ENCODE measurements at regions not wholly inside any gene's neighbourhood (a gene's known extent, or its start where the extent isn't known, plus 50 kb on each side); places are given as distances from the start of the nearest gene placed in this dataset.

DNA sequence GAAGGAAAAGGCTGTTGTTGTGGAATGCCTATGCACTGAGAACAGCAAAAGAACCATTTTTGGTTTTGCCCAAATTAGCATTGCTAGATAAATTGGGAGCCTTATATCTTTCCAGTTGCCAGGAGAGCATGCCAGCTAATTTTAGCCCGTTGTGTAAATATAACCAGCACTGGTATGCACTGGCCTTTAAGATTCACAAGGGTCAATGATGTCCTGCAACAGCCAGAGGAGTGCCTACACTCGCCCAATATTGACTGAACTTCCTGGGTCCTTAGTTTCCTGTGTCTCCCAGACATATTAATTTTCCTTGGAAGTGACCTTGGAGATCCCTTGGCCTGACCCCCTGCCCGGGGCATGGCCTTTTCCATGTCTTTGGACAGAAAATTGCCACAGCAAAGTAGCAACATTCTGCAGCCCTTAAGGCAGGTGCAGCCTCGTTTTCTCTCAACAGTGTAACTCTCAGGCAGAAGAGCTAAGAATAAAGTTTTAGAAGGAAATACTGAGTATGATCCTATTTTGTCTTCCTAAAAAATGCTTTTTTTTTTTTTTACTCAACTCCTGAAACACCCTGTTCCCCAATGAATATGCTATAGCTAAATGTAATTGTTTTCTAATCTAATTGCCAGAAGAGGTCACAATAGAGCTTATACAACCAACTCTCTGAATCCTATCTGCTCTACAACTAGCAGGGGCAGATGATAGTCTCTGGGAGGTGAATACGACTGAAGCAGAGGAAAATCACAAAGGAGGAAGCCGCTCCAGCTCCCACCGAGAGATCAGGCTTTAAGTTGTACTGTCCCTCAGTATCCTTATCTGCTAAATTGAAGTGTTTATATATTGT is 131.9 kb upstream of the PCGF5 start:
- TF ChIP-seq EP300 (IDR thresholded peaks at IDR 0.05), result no peak
- TF ChIP-seq, protein P1, sequence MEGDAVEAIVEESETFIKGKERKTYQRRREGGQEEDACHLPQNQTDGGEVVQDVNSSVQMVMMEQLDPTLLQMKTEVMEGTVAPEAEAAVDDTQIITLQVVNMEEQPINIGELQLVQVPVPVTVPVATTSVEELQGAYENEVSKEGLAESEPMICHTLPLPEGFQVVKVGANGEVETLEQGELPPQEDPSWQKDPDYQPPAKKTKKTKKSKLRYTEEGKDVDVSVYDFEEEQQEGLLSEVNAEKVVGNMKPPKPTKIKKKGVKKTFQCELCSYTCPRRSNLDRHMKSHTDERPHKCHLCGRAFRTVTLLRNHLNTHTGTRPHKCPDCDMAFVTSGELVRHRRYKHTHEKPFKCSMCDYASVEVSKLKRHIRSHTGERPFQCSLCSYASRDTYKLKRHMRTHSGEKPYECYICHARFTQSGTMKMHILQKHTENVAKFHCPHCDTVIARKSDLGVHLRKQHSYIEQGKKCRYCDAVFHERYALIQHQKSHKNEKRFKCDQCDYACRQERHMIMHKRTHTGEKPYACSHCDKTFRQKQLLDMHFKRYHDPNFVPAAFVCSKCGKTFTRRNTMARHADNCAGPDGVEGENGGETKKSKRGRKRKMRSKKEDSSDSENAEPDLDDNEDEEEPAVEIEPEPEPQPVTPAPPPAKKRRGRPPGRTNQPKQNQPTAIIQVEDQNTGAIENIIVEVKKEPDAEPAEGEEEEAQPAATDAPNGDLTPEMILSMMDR (IDR thresholded peaks at IDR 0.05), result no peak

Data from suprapubic skin (tissue), 3 donors.